GM10266 (cell line): ENCODE measurements at regions not wholly inside any gene's neighbourhood (a gene's known extent, or its start where the extent isn't known, plus 50 kb on each side); places are given as distances from the start of the nearest gene placed in this dataset.
"Not testable (repeated sequence)": the region's sequence is repeated elsewhere in the genome, so short reads cannot be mapped to it uniquely, and the experiment has no call there.

ENCODE experiments used
- DNase-seq: peaks from one replicate; pipeline ENCODE4 v3.0.0; 2012; ENCODE audit errors: extremely low spot score
- CTCF ChIP-seq: IDR thresholded peaks from 2 replicates; pipeline ENCODE4 v1.5.1; 2012; ENCODE audit warnings: mild to moderate bottlenecking, low read depth; ENCODE audit not compliant: control insufficient read depth, insufficient read depth; ENCODE audit errors: missing control alignments

GRCh38 chr7:138354066-138354465, 106.0 kb upstream of the TRIM24 start:
- no peak for TF ChIP-seq CTCF
- DNase-seq = no peak

GRCh38 chr7:138355254-138355653, 104.8 kb upstream of the TRIM24 start:
- DNase-seq = no peak
- TF ChIP-seq CTCF = no peak

DNA sequence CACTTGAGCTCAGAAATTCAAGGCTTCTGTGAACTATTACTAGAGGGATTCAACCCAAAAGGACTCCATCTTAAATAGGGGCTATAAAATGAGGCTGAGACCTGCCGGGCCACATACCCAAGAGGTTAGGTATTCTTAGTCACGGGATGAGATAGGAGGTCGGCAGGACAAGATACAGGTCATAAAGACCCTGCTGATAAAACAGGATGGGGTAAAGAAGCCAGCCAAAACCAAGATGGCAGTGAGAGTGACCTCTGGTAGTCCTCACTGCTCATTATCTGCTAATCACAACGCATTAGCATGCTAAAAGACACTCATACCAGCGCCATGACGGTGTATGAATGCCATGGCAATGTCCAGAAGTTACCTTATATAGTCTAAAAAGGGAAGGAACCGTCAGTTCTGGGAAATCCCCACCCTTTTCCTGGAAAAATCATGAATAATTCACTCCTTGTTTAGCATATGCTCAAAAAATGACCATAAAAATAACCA, 101.2 kb upstream of the TRIM24 start:
- DNase-seq = no peak

DNA sequence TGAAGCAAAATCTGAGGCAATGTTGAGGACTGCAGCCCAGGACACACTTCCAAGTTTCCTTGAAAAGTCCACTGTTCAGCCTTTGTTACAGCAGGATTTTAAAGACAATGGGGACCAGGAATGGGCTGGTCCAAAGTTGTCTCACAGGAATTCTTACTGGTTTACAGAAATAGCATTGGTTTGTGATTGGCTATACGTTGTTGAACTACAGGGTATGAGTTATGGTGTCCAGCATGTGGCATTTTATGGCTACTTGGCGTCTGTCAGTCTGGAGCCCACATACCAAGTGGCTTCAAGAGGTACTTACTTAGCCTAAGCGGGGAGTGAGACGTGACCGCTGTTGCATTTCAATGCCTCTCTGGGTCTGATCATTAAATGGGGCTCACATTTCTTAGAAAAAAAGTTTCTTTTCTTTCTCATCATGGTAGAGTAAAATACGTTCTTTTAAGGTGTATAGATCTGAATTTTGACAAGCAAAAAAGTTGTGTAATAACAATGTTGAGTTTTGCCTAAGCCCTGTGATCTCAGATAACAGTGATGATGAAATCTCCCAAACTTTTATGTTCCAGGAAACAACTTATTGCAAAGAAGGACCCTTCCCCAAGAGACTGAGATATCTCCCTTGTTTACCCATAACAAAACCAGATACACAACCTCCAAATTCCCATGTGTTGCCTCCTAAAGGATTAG, 100.0 kb upstream of the TRIM24 start:
- DNase-seq = no peak
- TF ChIP-seq CTCF = no peak

More for the DNA sequence above, 101.2 kb upstream of the TRIM24 start:
- TF ChIP-seq CTCF = no peak

DNA sequence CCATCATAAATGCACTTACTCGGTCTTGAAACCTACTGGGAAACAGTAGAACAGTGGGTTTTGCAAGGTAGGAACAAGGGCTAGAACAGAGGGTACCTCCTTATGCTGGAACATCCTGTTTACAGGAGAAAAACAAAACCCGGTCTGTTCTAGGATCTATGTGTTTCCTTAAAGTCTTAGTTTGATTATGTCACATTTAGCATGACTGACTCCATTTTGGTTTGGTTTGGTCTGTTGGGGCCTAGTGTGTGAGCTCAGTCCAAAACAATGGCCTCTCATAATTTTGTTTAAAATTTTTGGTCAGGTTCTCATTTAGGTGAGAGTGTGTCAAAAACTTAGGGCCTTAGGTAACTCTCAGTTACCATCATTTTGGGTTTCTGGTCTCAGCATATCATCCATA, 96.3 kb upstream of the TRIM24 start:
- TF ChIP-seq CTCF = no peak
- DNase-seq = no peak

- DNase-seq = not testable (repeated sequence)
These were observed 93.9 kb upstream of the TRIM24 start for GRCh38 chr7:138366137-138366536.

GRCh38 chr7:138366676-138367075, 93.4 kb upstream of the TRIM24 start:
- not testable (repeated sequence) for DNase-seq

- DNase-seq = no peak
- TF ChIP-seq CTCF = no peak
These were observed 90.3 kb upstream of the TRIM24 start for GRCh38 chr7:138369797-138370196.

DNA sequence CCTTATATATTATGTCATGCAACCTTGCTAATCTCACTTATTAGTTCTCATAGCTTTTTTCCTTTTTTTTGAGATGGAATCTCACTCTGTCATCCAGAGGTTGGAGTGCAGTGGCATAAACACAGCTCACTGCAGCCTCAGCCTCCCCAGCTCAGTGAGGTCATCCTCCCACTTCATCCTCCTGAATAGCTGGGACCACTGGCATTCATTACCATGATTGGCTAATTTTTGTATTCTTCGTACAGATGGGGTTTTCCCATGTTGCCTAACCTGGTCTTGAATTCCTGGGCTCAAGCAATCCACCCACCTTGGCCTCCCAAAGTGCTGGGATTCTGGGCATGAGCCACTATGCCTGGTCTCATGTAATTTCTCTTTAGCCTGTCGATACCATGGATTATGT, 89.1 kb upstream of the TRIM24 start:
- TF ChIP-seq CTCF = no peak
- DNase-seq = no peak
